ENCODE measurements at regions not wholly inside any gene's neighbourhood (a gene's known extent, or its start where the extent isn't known, plus 50 kb on each side); places are given as distances from the start of the nearest gene placed in this dataset.

DNA sequence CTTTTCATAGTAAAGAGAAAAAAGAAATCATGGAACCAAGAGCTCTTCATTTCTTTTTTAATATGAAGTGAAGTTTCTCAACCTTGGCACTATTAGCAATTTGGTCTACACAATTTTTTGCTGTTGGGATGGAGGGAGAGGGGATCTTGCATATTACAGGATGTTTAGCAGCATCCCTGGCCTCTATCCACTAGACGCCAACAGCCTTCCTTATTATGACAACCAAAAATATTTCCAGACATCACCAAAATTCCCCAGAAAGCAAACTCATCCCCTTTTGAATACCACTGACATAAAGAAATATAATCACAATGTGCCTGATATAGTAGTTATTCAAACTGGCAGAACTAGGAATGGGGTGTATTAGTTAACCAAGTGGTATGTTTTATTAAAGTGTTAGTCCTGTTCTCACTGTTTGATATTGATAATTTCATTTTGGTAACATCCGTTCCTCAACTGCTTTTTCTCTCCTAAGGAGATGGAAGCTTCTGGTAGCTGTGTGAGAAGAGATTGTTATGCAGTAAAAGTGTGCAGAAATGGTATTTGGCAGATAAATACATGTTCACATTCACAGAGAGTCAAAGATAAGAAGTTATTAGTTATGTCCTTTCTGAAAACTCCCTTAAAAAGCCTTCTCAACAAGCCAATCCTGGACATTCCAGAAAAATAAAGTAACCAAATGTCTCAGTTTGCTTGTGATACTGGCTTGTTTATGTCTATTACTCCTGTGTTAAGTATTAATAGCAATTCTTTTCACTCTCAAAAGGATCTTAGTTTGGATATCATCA, 699.9 kb downstream of the C12orf50 start:
- TF ChIP-seq HDGF (IDR thresholded peaks at IDR 0.05; ENCODE audit: borderline replicate concordance), result no peak
- no peak for TF ChIP-seq ARNT (IDR thresholded peaks at IDR 0.05)
- TF ChIP-seq TARDBP (IDR thresholded peaks at IDR 0.05), result no peak
- TF ChIP-seq ZNF384 (IDR thresholded peaks at IDR 0.05), result no peak
- no peak for TF ChIP-seq SP1 (IDR thresholded peaks at IDR 0.05)

Measured in HEK293T (cell line).